Lung (tissue), 11 donors: ENCODE measurements at regions not wholly inside any gene's neighbourhood (a gene's known extent, or its start where the extent isn't known, plus 50 kb on each side); places are given as distances from the start of the nearest gene placed in this dataset.

Experiments used
- ATAC-seq: fragments of 200-7000 bp; cut with Tn5 transposase; one replicate; pipeline ENCODE4 v1.9.1; 2020; ENCODE audit warnings: moderate number of reproducible peaks; ENCODE audit not compliant: insufficient read depth, low FRiP score
- DNase-seq, 3 donors: peaks; one replicate each; pipeline ENCODE4 v3.0.0-alpha.2; 2013 to 2017
- H3K27ac ChIP-seq, 2 donors: one replicate each; pipeline ENCODE4 v1.5.1; 2013; ENCODE audit warnings: mild to moderate bottlenecking in 2 of 2, moderate library complexity in 2 of 2, control low read depth in 1 of 2, inconsistent platforms in 1 of 2, low read depth in 1 of 2, low read length in 1 of 2
- H3K27me3 ChIP-seq, 3 donors: one replicate each; pipeline ENCODE4 v1.5.1; 2013; ENCODE audit warnings: low read length in 2 of 3; ENCODE audit not compliant: control insufficient read depth in 3 of 3, insufficient read depth in 3 of 3
- H3K36me3 ChIP-seq, 4 donors: one replicate each; pipeline ENCODE4 v1.5.1; 2013; ENCODE audit warnings: low read length in 4 of 4, mild to moderate bottlenecking in 1 of 4, moderate library complexity in 1 of 4; ENCODE audit not compliant: control insufficient read depth in 4 of 4, insufficient read depth in 4 of 4
- H3K4me1 ChIP-seq, 5 donors: one replicate each; pipeline ENCODE4 v1.5.1; 2013; ENCODE audit warnings: low read length in 5 of 5, mild to moderate bottlenecking in 2 of 5, moderate library complexity in 1 of 5; ENCODE audit not compliant: control insufficient read depth in 5 of 5, insufficient read depth in 5 of 5
- H3K4me3 ChIP-seq: one replicate; pipeline ENCODE4 v1.5.1; 2013; ENCODE audit warnings: mild to moderate bottlenecking, control low read depth, moderate library complexity
- H3K9ac ChIP-seq, 2 donors: one replicate each; pipeline ENCODE4 v1.5.1; 2013; ENCODE audit warnings: low read length in 2 of 2, control low read depth in 1 of 2; ENCODE audit not compliant: insufficient read depth in 1 of 2
- H3K9me3 ChIP-seq, 4 donors: one replicate each; pipeline ENCODE4 v1.5.1; 2013; ENCODE audit warnings: low read length in 3 of 4, mild to moderate bottlenecking in 1 of 4, moderate library complexity in 1 of 4; ENCODE audit not compliant: control insufficient read depth in 4 of 4, insufficient read depth in 3 of 4
- WGBS, 2 donors: extraction: QIAGEN DNeasy Blood & Tissue Kit; methylation state at CpG; one replicate each; pipeline ENCODE4 v1.1.7; 2013; 5-methylcytosine and 5-hydroxymethylcytosine counted together
- TF ChIP-seq, protein P1 (sequence below): IDR thresholded peaks from 2 replicates; pipeline ENCODE4 v1.5.1; 2012; ENCODE audit warnings: mild to moderate bottlenecking; ENCODE audit errors: control extremely low read depth, extremely low read depth
- donor health status: control.
- donor health status: control.
- donor health status: Bipolar disorder and iron deficiency.
- donor health status: healthy.
- donor health status: DM: yes; HTN: yes; CAD: no.

DNA sequence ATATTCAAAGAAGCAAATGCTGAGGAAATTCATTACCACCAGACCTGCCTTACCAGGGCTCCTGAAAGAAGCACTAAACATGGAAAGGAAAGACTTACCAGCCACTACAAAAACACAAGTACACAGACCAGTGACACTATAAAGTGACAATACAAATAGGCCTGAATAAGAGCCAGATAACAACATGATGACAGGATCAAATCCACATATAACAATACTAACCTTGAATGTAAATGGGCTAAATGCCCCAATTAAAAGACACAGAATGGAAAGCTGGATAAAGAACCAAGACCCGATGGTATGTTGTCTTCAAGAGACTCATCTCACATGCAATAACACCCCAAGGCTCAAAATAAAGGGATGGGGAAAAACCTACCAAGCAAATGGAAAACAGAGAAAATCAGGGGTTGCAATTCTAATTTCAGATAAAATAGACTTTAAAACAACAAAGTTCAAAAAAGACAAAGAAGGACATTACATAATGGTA is 353.4 kb downstream of the LNPK start:
- H3K4me3 ChIP-seq = no peak overlapping the region
- ATAC-seq (no peak), DNase-seq (no peak)
- TF ChIP-seq, protein P1, sequence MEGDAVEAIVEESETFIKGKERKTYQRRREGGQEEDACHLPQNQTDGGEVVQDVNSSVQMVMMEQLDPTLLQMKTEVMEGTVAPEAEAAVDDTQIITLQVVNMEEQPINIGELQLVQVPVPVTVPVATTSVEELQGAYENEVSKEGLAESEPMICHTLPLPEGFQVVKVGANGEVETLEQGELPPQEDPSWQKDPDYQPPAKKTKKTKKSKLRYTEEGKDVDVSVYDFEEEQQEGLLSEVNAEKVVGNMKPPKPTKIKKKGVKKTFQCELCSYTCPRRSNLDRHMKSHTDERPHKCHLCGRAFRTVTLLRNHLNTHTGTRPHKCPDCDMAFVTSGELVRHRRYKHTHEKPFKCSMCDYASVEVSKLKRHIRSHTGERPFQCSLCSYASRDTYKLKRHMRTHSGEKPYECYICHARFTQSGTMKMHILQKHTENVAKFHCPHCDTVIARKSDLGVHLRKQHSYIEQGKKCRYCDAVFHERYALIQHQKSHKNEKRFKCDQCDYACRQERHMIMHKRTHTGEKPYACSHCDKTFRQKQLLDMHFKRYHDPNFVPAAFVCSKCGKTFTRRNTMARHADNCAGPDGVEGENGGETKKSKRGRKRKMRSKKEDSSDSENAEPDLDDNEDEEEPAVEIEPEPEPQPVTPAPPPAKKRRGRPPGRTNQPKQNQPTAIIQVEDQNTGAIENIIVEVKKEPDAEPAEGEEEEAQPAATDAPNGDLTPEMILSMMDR = no peak
- 2 to 42% methylated on average over 1 of the region's 1 CpG for WGBS, 2 donors
- no peaks in the 10 kb centered on the region for H3K27me3 ChIP-seq
- no peak overlapping the region for H3K27ac ChIP-seq
- no peaks in the 10 kb centered on the region for H3K4me1 ChIP-seq
- peaks cover 0 to 10% (median 5%) of the 10 kb centered on the region in 4 donors for H3K9me3 ChIP-seq
- H3K36me3 ChIP-seq = no peaks in the 10 kb centered on the region
- H3K9ac ChIP-seq = no peak overlapping the region

DNA sequence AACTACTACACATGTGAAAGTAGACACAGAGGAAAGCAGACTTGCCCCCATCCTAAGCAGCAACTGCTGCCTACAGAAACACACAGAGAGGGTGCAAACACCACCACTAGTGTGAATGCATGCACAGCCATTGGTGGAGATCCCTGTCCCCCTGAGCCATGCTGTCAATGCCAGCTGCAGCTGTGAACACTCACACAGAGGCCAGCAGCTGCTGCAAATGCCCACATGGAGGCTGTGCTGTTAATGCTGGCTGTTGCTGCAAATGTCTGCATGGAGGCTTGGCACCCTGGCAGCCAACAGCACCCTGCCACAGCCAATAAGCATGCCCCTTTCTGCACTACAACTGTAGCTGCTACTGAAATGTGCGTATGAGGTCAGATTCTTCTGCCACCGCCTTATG is 355.0 kb downstream of the LNPK start:
- H3K36me3 ChIP-seq = no peaks in the 10 kb centered on the region
- H3K9ac ChIP-seq = no peak overlapping the region
- no peaks in the 10 kb centered on the region for H3K4me1 ChIP-seq
- H3K27me3 ChIP-seq = no peaks in the 10 kb centered on the region
- TF ChIP-seq, protein P1 = no peak
- DNase-seq (no peak), ATAC-seq (no peak)
- H3K27ac ChIP-seq = no peak overlapping the region
- 93 to 96% methylated on average over 2 of the region's 2 CpGs for WGBS, 2 donors
- peaks cover 0 to 10% (median 5%) of the 10 kb centered on the region in 4 donors for H3K9me3 ChIP-seq
- H3K4me3 ChIP-seq = no peak overlapping the region

DNA sequence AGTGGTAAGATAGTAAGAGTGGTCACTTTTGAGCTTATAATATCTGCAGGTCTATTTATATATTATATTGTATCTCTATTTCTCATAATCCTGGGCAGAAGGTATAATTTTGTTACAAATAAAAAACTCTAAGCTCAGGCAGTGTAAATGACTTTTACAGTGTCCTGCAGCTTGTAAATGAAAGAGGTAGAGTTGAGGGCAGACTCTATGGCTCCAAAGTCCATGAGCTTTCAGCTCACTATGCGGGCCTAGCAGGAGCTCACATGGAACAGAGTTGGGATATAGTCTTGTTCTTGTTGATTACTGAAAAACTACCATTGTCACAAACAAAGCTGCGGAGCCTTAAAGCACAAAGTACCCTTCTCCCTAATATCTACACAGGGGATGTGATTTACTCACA is 361.4 kb downstream of the LNPK start:
- DNase-seq (no peak), ATAC-seq (no peak)
- Histone ChIP-seq H3K4me1 (peaks cover 0 to 3% (median 0%) of the 10 kb centered on the region in 5 donors), H3K9me3 (no peaks in the 10 kb centered on the region), H3K27ac (no peak overlapping the region), H3K9ac (no peak overlapping the region), H3K27me3 (no peaks in the 10 kb centered on the region), H3K36me3 (no peaks in the 10 kb centered on the region), H3K4me3 (no peak overlapping the region)
- WGBS, 2 donors = 95 to 96% methylated on average over 2 of the region's 2 CpGs
- TF ChIP-seq, protein P1 = no peak

DNA sequence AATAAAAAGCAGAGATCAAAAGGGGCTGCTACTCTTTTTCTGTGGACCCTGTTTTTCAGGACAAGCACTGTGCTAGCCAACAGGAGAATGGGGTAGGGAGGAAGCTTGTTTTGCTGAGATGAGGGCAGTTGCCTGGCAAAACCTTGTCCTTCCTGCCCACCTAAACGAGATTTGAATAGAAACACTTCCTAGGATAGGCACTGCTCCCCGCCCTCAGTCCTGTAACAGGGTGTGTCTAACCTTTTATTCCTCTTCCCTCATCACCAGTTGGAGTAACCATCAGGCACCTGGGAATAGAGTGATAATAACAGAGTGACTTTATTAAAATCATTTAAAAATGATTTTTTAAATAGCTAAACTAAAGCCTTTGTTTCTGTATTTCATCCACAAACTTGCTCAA is 368.8 kb downstream of the LNPK start:
- Histone ChIP-seq H3K4me3 (no peak overlapping the region), H3K4me1 (peaks cover 0 to 3% (median 0%) of the 10 kb centered on the region in 5 donors), H3K9ac (no peak overlapping the region), H3K27me3 (peaks cover 0 to 3% (median 0%) of the 10 kb centered on the region in 3 donors), H3K36me3 (no peaks in the 10 kb centered on the region), H3K9me3 (peaks cover 0 to 4% (median 0%) of the 10 kb centered on the region in 4 donors), H3K27ac (no peak overlapping the region)
- TF ChIP-seq, protein P1 = no peak
- no peak for DNase-seq
- no peak for ATAC-seq
- WGBS, 2 donors = 40 to 55% methylated on average over 2 of the region's 2 CpGs
